ENCODE measurements at regions not wholly inside any gene's neighbourhood (a gene's known extent, or its start where the extent isn't known, plus 50 kb on each side); places are given as distances from the start of the nearest gene placed in this dataset.
"Not testable (repeated sequence)": the region's sequence is repeated elsewhere in the genome, so short reads cannot be mapped to it uniquely, and the experiment has no call there.

DNA sequence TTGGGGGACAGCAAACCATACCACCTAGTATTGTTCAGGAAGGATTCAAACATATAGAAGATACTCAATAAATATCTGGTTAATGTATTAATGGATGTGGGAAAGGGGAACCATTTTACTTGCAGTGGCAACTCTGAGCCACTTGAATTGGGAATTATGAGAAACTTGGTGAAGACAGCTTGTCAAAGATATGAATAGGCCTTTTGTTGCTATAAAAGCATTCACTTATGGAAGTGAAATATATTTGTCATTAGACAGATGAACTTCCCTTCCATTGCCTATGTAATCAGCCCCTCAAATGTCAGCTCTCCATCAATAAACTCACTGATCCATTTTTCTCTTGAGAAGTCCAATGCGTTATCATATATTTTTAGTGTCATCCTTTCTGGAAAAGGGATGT is 56.1 kb downstream of the GPR85 start:
- DNase-seq (ENCODE audit: low read depth in 2 of 2, low spot score in 1 of 2), result no peak

DNA sequence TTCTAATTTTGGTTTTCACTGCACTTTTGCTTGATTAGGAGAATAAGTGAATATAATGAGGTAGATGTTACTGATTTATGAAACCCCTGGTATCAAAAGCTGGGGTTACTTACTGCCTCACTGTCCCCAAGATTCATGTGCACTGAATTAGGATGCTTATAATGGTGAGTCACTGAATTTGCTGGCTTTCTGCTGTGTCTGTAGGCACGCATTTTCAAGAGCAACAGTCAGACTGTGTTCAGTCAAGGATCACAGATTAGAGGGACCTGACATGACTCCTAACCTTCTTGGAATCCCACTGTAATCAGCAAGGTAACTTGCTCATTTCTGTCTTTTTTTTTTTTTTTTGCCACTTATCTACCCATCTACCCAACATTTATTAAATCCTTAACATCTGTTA is 59.7 kb downstream of the GPR85 start:
- no peak for DNase-seq (ENCODE audit: low read depth in 2 of 2, low spot score in 1 of 2)

DNA sequence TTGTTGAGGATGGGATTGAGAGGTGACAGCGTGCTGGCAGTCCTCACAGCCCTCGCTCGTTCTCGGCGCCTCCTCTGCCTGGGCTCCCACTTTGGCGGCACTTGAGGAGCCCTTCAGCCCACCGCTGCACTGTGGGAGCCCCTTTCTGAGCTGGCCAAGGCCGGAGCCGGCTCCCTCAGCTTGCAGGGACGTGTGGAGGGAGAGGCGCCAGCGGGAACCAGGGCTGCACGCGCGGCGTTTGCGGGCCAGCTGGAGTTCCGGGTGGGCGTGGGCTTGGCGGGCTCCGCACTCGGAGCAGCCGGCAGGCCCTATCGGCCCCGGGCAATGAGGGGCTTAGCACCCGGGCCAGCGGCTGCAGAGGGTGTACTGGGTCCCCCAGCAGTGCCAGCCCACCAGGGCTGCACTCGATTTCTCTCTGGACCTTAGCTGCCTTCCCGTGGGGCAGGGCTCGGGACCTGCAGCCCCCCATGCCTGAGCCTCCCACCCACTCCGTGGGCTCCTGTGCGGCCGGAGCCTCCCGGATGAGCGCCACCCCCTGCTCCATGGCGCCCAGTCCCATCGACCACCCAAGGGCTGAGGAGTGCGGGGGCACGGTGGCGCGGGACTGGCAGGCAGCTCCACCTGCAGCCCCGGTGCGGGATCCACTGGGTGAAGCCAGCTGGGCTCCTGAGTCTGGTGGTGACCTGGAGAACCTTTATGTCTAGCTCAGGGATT is 69.3 kb downstream of the GPR85 start:
- not testable (repeated sequence) for DNase-seq (ENCODE audit: low read depth in 2 of 2, low spot score in 1 of 2)

DNA sequence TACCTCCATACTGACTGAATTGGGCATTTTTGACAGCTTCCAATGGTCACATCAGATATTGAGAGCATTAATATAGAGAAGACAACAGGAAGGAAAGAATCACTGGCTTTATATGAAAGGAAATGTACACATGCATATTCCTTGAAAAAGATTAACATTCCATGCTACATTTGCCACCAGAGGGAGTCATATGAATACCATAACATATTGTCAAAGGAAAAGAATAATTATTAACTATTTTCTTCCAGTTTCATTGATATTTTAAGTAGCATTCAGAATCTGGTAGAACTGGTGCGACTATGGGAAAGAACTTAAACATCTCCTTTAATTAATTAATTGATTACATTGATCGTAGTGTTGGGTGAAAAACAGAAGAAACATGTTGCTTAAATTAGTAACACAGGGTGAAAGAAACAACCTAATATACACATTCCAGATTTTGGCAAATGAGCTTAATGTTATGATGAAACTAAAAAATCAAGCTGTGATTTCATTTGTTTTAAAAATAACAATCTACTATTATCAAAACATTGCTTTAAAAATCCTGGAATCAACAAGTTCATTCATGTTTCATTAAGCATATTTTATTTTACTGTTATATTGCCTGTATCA is 71.5 kb downstream of the GPR85 start:
- no peak for DNase-seq (ENCODE audit: low read depth in 2 of 2, low spot score in 1 of 2)

DNA sequence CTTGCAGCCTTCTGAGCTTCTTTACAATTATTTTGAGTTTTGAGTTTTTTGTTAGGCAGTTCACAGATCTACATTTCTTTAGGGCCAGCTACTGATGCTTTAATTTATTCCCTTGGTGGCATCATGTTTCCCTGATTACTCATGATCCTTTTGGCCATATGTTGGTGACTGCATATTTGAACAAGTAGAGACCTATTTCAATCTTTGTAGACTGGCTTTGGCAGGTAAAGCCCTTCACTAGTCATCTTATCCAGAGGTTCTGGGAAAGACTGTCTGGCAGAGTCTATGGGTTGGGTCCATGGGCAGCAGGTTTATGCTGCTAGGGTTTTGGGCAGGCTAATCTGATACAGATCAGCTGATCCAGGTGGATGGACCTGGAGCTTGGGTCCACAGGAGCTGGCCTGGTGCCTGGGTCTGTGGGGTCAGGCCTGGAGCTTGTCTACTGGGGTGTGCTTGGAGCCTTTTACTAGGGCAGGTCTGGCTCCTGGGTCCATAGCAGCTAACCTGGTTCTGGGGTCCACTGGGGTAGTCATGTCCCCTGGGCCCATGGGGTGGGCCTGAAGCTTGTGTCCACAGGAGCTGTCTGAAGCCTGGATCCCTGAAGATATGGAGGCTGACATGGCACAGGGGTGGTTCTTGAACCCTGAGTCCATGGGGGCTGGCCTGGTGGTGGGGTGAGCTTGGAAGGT is 72.7 kb downstream of the GPR85 start:
- DNase-seq (ENCODE audit: low read depth in 2 of 2, low spot score in 1 of 2), result no peak

DNA sequence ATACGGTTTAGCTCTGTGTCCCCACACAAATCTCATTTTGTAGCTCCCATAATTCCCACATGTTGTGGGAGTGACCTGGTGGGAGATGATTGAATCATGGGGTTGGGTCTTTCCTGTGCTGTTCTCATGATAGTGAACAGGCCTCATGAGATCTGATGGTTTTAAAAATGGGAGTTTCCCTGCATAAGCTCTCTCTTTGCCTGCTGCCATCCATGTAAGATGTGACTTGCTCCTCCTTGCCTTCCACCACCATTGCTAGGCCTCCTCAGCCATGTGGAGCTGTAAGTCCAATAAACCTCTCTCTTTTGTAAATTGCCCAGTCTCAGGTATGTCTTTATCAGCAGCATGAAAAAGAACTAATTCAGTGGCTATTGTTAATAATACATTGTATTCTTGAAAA is 73.8 kb downstream of the GPR85 start:
- not testable (repeated sequence) for DNase-seq (ENCODE audit: low read depth in 2 of 2, low spot score in 1 of 2)

DNA sequence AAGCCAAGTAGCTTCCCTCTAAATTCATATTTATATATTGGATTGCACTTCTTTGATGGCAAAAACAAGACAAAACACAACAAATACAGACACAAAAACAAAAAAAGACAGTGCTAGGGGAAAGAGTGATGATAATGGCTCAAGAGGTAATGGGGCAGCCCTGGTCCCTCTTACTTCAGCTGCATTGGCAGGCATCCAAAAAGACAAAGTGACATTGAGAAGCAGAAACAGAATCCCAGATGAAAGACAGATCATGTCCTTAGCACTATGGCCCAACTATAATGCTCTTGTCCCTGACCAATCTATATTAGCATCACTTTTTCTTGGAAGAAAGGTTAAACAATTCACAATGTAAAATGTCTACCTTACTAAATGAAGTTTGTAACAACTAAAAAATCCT is 76.2 kb downstream of the GPR85 start:
- no peak for DNase-seq (ENCODE audit: low read depth in 2 of 2, low spot score in 1 of 2)

DNA sequence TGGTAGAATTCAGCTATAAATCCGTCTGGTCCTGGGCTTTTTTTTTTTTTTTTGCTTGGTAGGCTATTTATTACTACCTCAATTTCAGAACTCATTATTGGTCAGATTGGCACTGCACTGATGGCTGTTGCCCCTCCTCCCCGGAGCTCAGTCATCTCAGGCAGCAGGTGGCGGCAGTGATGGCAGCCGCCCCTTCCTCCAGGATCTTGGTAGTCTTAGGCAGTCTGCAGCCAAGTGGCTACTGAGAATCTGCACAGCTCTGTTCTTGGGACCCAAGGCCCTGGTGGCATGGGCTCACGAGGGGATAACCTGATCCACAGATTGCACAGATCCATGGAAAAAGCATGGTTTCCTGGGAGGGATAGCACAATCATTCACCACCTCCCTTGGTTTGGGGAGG is 77.9 kb downstream of the GPR85 start:
- no peak for DNase-seq (ENCODE audit: low read depth in 2 of 2, low spot score in 1 of 2)

DNA sequence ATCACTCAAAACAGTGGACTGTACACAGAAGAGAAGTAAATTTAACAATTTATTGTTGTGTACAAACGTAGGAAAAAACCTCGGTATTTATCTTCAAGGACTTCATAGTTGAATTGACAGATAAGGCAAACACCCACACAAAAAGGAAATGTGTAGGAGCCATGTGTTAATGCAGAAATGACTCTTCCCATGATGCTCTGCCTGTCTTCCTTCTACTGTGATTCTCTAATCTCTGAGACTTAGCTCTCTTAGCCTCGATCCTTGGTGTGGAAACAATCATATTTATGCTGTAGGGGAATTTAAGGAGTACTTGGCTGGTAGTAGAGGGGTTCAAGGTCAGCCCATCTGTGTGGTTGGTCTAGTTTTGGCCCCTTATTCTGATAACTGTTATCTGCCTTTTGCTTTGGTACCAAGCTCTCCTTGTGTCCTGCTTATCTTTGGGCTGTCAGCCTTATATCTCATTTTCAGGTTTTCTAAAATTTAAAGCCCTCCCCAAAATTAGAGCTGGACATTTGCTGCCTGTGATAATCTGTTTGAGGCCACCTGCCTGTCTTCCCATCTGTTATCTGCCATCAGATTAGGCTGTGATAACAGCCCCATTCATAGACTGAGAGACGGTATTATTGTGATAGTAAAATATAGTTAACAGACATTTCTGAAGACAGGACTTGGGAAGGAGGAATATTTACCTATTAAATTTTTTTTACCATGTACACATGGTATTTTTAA is 81.7 kb downstream of the GPR85 start:
- DNase-seq (ENCODE audit: low read depth in 2 of 2, low spot score in 1 of 2), result no peak

DNA sequence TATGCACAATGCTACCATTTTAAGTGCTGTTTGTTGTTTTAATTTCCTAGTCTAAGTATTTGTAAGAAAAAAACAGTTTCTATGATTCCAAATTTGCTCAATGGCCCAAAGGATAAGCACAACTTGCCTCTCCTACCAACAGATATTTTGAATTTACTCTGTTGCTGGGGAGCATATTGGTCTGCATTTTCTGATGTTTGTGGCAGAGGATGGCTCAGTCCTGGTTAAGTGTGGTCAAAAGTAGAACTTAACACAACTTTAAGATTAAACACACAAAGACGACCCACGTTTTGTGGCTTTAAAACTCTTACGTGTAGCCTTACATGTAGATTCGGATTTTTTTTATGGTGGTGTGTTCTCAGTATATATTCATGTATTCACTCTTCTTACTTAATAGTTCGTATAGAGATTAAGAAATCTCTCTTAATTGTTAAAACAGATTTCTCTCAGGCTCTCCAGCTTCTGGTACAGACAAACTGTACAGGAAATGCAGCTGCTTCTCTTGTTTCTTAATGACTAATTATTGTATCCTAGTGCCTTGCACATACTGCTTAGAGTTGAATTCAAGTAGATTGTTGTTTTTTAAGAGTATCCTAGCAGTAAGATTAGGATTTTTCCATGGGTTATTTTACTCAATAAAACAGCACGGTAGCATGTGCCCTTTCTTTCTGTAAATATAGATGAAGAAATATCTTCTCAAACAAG is 86.2 kb downstream of the GPR85 start:
- DNase-seq (ENCODE audit: low read depth in 2 of 2, low spot score in 1 of 2), result no peak

DNA sequence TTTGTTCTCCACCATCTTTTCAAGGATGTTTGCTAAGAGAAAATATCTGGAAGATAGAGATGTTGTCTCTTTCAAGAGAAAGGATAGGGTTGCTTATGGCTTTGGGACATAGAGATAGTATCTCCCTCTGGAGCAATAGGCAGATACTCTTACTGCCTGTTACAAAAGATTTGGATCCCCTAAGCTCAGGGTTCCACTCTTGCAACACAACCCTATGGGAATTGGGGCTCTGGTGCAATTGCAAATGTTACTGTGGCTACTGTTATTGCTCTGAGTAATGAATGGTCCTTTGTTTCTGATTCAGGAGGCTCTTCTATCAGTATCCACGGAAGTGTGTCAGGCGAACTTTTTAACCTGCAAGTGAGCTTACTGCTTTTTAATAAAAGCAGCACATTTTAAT is 88.8 kb downstream of the GPR85 start:
- DNase-seq (ENCODE audit: low read depth in 2 of 2, low spot score in 1 of 2), result no peak

DNA sequence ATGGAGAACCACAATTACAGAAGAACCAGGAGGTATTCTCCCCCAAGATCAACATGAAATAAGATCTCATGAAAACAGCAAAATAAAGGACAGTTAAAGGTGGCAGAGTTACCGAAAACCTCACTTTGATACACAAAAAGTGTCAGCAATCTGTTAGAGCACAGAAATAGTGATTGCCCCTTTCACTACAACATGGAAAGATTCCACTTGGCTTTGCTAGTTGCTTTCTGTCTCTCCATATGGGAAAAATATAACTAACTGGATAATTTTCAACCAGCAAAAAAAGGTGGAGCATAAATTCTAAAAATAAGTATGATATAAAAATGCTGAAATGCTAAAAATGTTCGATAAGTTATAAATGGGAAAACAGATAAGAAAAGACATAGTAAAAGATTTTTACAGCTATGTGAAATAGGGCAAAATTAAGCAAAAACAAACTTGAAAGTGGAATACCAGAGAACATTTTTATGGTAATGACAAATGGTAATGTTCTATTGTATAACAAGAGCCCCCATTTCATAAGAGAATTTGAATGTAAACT is 90.2 kb downstream of the GPR85 start:
- no peak for DNase-seq (ENCODE audit: low read depth in 2 of 2, low spot score in 1 of 2)

DNA sequence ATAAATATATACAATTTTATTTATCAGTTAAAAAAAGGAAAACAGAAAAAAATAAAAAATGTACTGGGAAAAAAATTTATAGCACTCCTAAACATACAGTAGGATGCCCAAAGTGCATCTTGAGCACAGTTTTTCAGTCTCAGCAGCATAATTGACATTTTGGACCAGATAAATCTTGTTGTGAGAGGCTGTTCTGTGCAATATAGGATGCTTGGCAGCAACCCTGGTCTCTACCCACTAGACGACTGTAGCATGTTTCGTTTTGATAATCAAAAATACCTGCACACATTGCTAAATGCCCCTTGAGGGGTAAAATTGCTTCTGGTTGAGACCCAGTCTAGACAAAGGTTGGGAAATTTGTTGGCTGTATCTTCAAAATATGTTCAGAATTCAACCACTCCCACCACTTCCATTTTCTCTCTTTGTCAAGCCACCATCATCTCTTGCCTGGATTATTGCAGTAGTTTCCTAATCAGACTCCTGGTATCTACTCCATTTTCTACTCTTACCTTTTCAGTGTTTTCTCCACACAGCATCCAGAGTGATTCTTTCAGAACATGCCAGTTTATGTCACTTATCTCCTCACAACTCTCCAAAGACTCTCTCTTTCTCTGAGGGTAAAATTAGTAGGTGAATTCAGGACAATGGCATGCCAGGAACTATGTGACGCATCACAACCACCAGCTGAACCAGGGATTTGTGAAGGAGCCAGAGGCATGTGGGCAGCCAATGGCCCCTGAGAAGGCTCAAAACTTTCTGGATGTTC is 91.4 kb downstream of the GPR85 start:
- no peak for DNase-seq (ENCODE audit: low read depth in 2 of 2, low spot score in 1 of 2)

DNA sequence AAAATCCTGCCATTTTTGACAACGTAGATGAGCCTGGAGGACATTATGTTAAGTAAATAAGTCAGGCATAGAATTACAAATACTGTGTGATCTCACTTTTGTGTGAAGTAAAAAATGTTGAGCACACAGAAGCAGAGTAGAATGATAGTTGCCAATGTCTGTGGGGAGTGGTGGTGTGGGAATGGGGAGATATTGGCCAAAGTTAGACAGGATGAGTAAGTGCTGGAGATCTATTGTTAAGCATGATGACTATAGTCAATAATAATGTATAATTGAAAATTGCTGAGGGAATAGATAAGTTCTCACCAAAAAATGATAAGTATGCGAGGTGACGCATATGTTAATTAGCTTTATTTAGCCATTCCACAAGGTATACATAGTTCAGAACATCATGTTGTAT is 92.0 kb downstream of the GPR85 start:
- no peak for DNase-seq (ENCODE audit: low read depth in 2 of 2, low spot score in 1 of 2)

DNA sequence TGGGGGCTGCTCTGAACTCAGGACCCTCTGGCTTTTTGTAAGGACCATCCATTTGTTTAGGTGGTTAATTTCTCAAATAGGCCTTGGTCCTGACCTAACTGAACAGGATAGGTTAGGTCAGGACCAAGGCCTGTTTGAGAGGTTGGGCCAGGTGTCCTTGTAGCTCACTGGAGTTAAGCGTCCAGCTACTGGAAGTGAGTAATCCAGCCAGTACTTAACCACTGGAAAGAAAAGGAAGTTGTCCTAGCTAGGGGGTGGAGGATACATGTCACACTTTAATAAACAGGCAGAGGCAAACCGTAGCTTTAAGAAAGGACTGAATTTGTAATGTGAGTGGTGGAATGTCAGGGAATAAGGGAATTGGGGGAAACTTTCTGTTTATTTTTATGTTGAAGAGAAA is 96.0 kb downstream of the GPR85 start:
- no peak for DNase-seq (ENCODE audit: low read depth in 2 of 2, low spot score in 1 of 2)

DNA sequence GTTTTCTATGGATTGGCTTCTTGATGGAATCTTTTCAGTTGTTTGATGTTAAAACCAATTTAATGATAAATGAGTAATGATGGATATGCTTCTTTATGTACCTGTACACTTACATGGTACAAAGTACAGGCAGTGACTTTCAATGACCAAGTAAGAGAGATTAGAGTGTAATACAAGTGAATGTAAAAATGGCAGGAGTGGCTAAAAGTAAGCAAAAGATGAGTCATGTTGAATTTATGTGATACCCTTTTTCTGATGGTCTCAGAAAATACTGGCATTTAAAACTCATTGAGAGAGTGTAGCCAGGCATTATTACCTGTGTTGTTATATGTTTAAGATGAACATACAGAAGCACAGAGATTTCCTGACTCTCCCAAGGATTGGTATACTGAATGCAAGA is 97.1 kb downstream of the GPR85 start:
- DNase-seq (ENCODE audit: low read depth in 2 of 2, low spot score in 1 of 2), result no peak

DNA sequence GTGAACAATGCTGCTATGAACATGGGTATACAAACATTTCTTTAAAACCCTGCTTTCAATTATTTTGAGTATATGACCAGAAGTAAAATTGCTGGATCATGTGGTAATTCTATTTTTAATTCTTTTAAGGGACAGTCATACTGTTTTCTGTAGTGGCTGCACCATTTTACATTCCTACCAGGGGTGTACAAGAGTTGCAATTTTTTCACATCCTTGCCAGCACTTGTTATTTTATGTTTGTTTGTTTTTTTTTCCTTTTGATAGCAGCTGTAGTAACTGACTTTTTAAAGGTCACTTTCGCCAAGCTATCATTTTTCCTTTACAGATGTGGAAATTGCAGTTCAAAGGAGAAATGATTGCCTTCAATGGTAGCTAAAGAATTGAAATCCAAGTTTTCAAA is 99.5 kb downstream of the GPR85 start:
- DNase-seq (ENCODE audit: low read depth in 2 of 2, low spot score in 1 of 2), result no peak

DNA sequence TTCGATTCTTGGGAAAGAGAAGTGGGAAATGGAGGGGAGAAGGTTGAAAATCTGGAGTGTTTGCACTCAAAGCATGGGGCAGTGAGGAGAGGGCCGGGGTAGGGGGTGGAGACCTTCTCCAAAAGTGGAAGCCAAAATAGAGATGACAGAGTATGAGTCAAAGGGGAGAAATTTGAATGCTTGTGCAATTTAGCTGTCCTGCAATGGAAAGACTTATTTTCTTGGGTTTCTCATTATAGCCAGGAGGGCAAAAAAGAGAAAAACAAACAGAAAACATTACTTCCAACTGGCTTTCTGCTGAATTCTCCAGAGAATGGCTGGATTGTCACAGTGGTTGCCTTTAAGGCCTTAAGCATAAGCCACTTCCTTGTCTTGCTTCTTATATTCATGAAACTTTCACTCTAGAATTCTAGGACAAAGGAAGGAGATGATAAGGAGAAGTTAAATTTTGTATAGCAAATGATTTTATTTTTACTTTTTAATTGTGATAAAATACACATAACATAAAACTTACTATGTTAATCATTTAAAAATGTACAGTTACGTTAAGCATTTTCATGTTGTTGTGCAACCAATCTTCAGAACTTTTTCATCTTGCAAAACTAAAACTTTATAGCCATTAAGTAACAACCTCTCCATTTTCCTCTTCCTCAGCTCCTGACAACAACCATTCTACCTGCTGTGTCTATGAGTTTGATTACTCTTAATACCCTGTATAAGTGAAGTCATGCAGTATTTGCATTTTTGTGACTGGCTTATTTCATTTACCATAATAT is 100.2 kb downstream of the GPR85 start:
- no peak for DNase-seq (ENCODE audit: low read depth in 2 of 2, low spot score in 1 of 2)

DNA sequence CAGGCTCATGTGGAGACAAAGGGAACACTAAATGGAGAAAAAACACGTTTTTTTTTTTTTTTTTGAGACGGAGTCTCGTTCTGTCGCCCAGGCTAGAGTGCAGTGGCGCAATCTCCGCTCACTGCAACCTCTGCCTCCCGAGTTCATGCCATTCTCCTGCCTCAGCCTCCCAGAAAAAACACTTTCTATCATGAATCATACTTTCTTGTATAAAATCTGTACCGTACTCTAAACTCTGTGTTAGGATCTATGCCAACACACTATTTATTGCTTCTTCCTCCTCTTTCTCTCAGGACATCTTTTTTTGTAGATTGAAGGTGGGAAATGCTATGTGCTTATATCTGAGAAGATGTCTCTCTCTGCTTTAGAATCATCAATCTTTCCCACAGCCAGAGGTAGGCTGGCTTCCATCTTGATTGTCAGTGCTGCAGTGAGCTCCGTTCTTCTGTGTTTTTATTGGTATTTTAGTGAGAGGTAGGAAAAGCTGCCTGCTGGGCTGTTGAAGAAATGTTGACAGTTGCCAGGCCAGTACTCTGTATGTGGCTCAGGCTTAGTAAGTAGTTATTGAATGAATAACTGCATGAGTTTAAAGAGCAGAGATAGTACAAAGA is 101.1 kb downstream of the GPR85 start:
- no peak for DNase-seq (ENCODE audit: low read depth in 2 of 2, low spot score in 1 of 2)
